A673 (cell line): ENCODE measurements at regions not wholly inside any gene's neighbourhood (a gene's known extent, or its start where the extent isn't known, plus 50 kb on each side); places are given as distances from the start of the nearest gene placed in this dataset.

Experiments used
- BruUV-seq: library from RNA; stranded (reverse); fragments of 400-500 nt; replicated peaks from 2 replicates; lab custom pipeline; 2021; lab: Mats Ljungman, UMichigan
- CTCF ChIA-PET: fragments of 300-600 bp; sonication (Branson Sonifier 250); formaldehyde crosslinking; loops from one replicate; lab custom pipeline; 2022; ENCODE audit warnings: antibody characterized with exemption; lab: Charles Lee
- POLR2A ChIA-PET: fragments of 300-600 bp; sonication (Branson Sonifier 250); formaldehyde crosslinking; loops from one replicate; lab custom pipeline; 2022; ENCODE audit warnings: antibody characterized with exemption; ENCODE audit not compliant: low non-redundant PET; lab: Charles Lee
- DNase-seq: peaks from one replicate; pipeline ENCODE4 v3.0.0-alpha.2; 2015; ENCODE audit warnings: low spot score
- H3K27ac ChIP-seq: fragments of 200-600 bp; sonication (generic); 2 replicates; pipeline ENCODE4 v1.5.1; 2016; ENCODE audit warnings: mixed run types, low read depth, mild to moderate bottlenecking, mixed read lengths, antibody characterized with exemption, low read length; ENCODE audit not compliant: poor library complexity, severe bottlenecking
- H3K27me3 ChIP-seq: fragments of 200-600 bp; sonication (generic); replicated peaks from 2 replicates; pipeline ENCODE4 v1.6.1; 2017; ENCODE audit warnings: mixed run types, low read depth, mild to moderate bottlenecking, mixed read lengths, antibody characterized with exemption, low read length; ENCODE audit not compliant: insufficient read depth, poor library complexity
- H3K36me3 ChIP-seq: fragments of 200-600 bp; sonication (generic); 2 replicates; pipeline ENCODE4 v1.6.1; 2016; ENCODE audit warnings: mixed run types, mild to moderate bottlenecking, mixed read lengths, antibody characterized with exemption, low read length; ENCODE audit not compliant: insufficient read depth, poor library complexity, severe bottlenecking
- H3K4me1 ChIP-seq: fragments of 200-600 bp; sonication (generic); 2 replicates; pipeline ENCODE4 v1.6.1; 2017; ENCODE audit warnings: mixed run types, mild to moderate bottlenecking, mixed read lengths, antibody characterized with exemption, low read length; ENCODE audit not compliant: insufficient read depth, poor library complexity, severe bottlenecking
- H3K4me3 ChIP-seq: fragments of 200-600 bp; sonication (generic); 2 replicates; pipeline ENCODE4 v1.5.1; 2016; ENCODE audit warnings: low read depth, mixed run types, mild to moderate bottlenecking, mixed read lengths, low read length; ENCODE audit not compliant: poor library complexity, severe bottlenecking
- H3K9me3 ChIP-seq: fragments of 200-600 bp; sonication (generic); 2 replicates; pipeline ENCODE4 v1.6.1; 2016; ENCODE audit warnings: mixed run types, low read depth, mild to moderate bottlenecking, mixed read lengths, antibody characterized with exemption, low read length; ENCODE audit not compliant: poor library complexity, severe bottlenecking
- CTCF ChIP-seq: fragments of 300-800, 200-600 bp; sonication (generic); conservative IDR thresholded peaks from 2 replicates; pipeline ENCODE4 v1.5.1; 2017; ENCODE audit warnings: low read depth, mild to moderate bottlenecking, antibody characterized with exemption, low read length, moderate library complexity, mixed read lengths
- EZH2 ChIP-seq: fragments of 200-600 bp; sonication (generic); IDR thresholded peaks from 2 replicates; pipeline ENCODE4 v1.6.1; 2017; ENCODE audit warnings: borderline replicate concordance, low read depth, mild to moderate bottlenecking, mixed read lengths, antibody characterized with exemption, low read length; ENCODE audit not compliant: poor library complexity, severe bottlenecking
- intact Hi-C: fragments of 100-400 bp; cut with micrococcal nuclease; formaldehyde crosslinking; loops from one replicate; pipeline ENCODE4 v1.10.0; 2022; ENCODE audit not compliant: unreplicated experiment

GRCh38 chr2:21836261-21836660, 712.5 kb downstream of the TDRD15 start:
- H3K27ac ChIP-seq = no peak overlapping the region
- no peaks in the 10 kb centered on the region for H3K4me1 ChIP-seq
- intact Hi-C loops = no loop called here
- CTCF ChIA-PET = no interaction called here
- H3K27me3 ChIP-seq = no peaks in the 10 kb centered on the region
- no peaks in the 10 kb centered on the region for H3K36me3 ChIP-seq
- TF ChIP-seq EZH2 = no peak
- no peak for TF ChIP-seq CTCF
- no peak overlapping the region for H3K4me3 ChIP-seq
- no TSS peak for BruUV-seq
- H3K9me3 ChIP-seq = no peaks in the 10 kb centered on the region
- POLR2A ChIA-PET = no interaction called here
- no peak for DNase-seq

- H3K4me1 ChIP-seq = no peaks in the 10 kb centered on the region
- no peak overlapping the region for H3K4me3 ChIP-seq
- intact Hi-C loops = no loop called here
- H3K27ac ChIP-seq = no peak overlapping the region
- no peaks in the 10 kb centered on the region for H3K36me3 ChIP-seq
- ChIA-PET POLR2A (no interaction called here), CTCF (no interaction called here)
- H3K27me3 ChIP-seq = no peaks in the 10 kb centered on the region
- TF ChIP-seq EZH2 (no peak), CTCF (no peak)
- BruUV-seq = no TSS peak
- no peaks in the 10 kb centered on the region for H3K9me3 ChIP-seq
- DNase-seq = no peak
These were observed 713.0 kb downstream of the TDRD15 start for GRCh38 chr2:21836719-21837118.

GRCh38 chr2:21837168-21837960, 713.6 kb downstream of the TDRD15 start:
- H3K36me3 ChIP-seq = no peaks in the 10 kb centered on the region
- H3K4me1 ChIP-seq = no peaks in the 10 kb centered on the region
- intact Hi-C loops = no loop called here
- no peaks in the 10 kb centered on the region for H3K27me3 ChIP-seq
- no peaks in the 10 kb centered on the region for H3K9me3 ChIP-seq
- BruUV-seq = no TSS peak
- POLR2A ChIA-PET = no interaction called here
- DNase-seq = no peak
- CTCF ChIA-PET = no interaction called here
- no peak overlapping the region for H3K4me3 ChIP-seq
- TF ChIP-seq EZH2 (no peak), CTCF (no peak)
- no peak overlapping the region for H3K27ac ChIP-seq
